C4-2B (cell line): ENCODE measurements at regions not wholly inside any gene's neighbourhood (a gene's known extent, or its start where the extent isn't known, plus 50 kb on each side); places are given as distances from the start of the nearest gene placed in this dataset.

Experiments
- ZFX ChIP-seq: fragments of 450-650 bp; IDR thresholded peaks from 2 replicates; pipeline ENCODE4 v1.6.1; 2017
- TF ChIP-seq, protein P1 (sequence below): fragments of 450-650 bp; conservative IDR thresholded peaks from 2 replicates; pipeline ENCODE4 v1.5.1; 2017; ENCODE audit warnings: mild to moderate bottlenecking

DNA sequence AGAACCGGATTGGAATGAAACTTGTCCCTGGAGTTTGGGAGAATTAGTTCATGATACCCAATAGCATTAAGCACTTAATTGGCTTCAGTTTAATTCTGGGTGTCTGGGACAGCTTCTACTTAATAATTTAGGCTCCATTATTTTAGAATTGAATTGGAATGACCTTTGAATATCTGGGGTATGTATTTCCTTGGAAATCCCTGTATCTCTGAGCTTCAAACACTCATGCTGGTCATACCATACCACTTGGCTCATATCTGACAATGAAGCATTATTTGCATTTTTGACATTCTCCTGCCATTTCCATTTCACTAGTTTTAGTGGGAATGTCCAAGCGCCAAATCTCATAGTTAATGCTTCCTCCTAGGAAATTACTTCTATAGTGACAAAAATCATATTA is 393.1 kb downstream of the DIPK2A start:
- TF ChIP-seq, protein P1, sequence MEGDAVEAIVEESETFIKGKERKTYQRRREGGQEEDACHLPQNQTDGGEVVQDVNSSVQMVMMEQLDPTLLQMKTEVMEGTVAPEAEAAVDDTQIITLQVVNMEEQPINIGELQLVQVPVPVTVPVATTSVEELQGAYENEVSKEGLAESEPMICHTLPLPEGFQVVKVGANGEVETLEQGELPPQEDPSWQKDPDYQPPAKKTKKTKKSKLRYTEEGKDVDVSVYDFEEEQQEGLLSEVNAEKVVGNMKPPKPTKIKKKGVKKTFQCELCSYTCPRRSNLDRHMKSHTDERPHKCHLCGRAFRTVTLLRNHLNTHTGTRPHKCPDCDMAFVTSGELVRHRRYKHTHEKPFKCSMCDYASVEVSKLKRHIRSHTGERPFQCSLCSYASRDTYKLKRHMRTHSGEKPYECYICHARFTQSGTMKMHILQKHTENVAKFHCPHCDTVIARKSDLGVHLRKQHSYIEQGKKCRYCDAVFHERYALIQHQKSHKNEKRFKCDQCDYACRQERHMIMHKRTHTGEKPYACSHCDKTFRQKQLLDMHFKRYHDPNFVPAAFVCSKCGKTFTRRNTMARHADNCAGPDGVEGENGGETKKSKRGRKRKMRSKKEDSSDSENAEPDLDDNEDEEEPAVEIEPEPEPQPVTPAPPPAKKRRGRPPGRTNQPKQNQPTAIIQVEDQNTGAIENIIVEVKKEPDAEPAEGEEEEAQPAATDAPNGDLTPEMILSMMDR = no peak
- TF ChIP-seq ZFX = no peak
